Activated B cell treated with CpG ODN at 0.5 μM for 24 hours (primary cell): ENCODE measurements at regions not wholly inside any gene's neighbourhood (a gene's known extent, or its start where the extent isn't known, plus 50 kb on each side); places are given as distances from the start of the nearest gene placed in this dataset.
A peak's percentile ranks its signal among the peaks of the same experiment; 100 is the strongest.

Experiments used
- ATAC-seq: fragments of 200-7000 bp; cut with Tn5 transposase; one replicate; pipeline ENCODE4 v1.10.0; 2021; ENCODE audit warnings: low read depth, mild to moderate bottlenecking, moderate library complexity
- CTCF ChIA-PET: fragments of 350-600 bp; sonication (Branson Sonifier 250); formaldehyde crosslinking; loops from one replicate; lab custom pipeline; 2021; ENCODE audit warnings: antibody characterized with exemption; lab: Charles Lee
- POLR2A ChIA-PET: fragments of 350-600 bp; sonication (Branson Sonifier 250); formaldehyde crosslinking; loops from one replicate; lab custom pipeline; 2021; ENCODE audit warnings: antibody characterized with exemption; lab: Charles Lee
- DNase-seq: peaks from one replicate; pipeline ENCODE4 v3.0.0; 2022
- H3K27ac Mint-ChIP-seq: one replicate; pipeline ENCODE4 v1.8.0; 2020; ENCODE audit warnings: mixed read lengths
- H3K27me3 Mint-ChIP-seq: one replicate; pipeline ENCODE4 v1.8.0; 2021; ENCODE audit warnings: mixed read lengths
- H3K36me3 Mint-ChIP-seq: one replicate; pipeline ENCODE4 v1.8.0; 2021; ENCODE audit warnings: low read depth, mixed read lengths
- H3K4me1 Mint-ChIP-seq: one replicate; pipeline ENCODE4 v1.8.0; 2021; ENCODE audit warnings: mixed read lengths
- H3K4me3 Mint-ChIP-seq: one replicate; pipeline ENCODE4 v1.8.0; 2020; ENCODE audit warnings: mild to moderate bottlenecking, mixed read lengths
- H3K9me3 Mint-ChIP-seq: one replicate; pipeline ENCODE4 v1.8.0; 2020; ENCODE audit warnings: mixed read lengths
- CTCF ChIP-seq: fragments of 200-600 bp; IDR thresholded peaks from one replicate; pipeline ENCODE4 v1.8.0; 2022; ENCODE audit warnings: antibody characterized with exemption, mild to moderate bottlenecking
- intact Hi-C: fragments of 100-400 bp; cut with micrococcal nuclease; formaldehyde crosslinking; loops from one replicate; pipeline ENCODE4 v1.15.1; 2024

- no peak for TF ChIP-seq CTCF
- ChIA-PET POLR2A (no interaction called here), CTCF (no interaction called here)
- ATAC-seq (no peak), DNase-seq (no peak)
- intact Hi-C loops: no loop called here
- Mint-ChIP-seq H3K4me1 (peaks cover 10% of the 10 kb centered on the region), H3K9me3 (no peaks in the 10 kb centered on the region), H3K36me3 (no peaks in the 10 kb centered on the region), H3K4me3 (no peak overlapping the region), H3K27me3 (peaks cover 4% of the 10 kb centered on the region), H3K27ac (no peak overlapping the region)
These were observed 252.4 kb upstream of the RPS6KA3 start for GRCh38 chrX:20519146-20519545.

DNA sequence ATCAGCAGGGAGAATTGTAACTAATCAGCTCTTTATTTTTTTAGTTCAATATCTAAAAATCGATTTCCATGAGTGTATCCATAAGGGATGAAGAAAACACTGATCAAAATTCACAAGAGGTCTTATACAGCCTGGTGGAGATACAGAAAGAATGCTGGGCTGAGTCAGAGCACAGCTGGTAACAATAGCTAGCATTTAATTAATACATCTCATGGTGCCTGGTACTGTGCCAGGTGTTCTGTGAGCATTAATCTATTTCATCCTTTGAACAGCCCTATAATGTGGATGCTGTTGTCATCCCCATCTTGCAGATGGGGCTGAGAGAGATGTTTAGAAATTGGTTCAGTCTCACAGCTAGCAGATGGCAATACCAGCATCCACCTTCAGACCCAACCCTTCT is 250.9 kb upstream of the RPS6KA3 start:
- intact Hi-C loops: loop anchor here (2.0 kb wide), 1 partner anchor 1321 kb away; the partner anchor contains the start of gene MBTPS2
- no peak for ATAC-seq

GRCh38 chrX:20515841-20516461 is 249.2 kb upstream of the RPS6KA3 start:
- ChIA-PET POLR2A (no interaction called here), CTCF (interaction anchor here (1.4 to 1.5 kb wide), 2 partner anchors 11 to 14 kb away, joined by 4 to 6 read pairs; no protein-coding TSS in a partner anchor)
- Mint-ChIP-seq H3K9me3 (no peaks in the 10 kb centered on the region), H3K4me3 (no peak overlapping the region), H3K36me3 (no peaks in the 10 kb centered on the region), H3K27ac (no peak overlapping the region), H3K27me3 (peaks cover 4% of the 10 kb centered on the region), H3K4me1 (peaks cover 10% of the 10 kb centered on the region)
- intact Hi-C loops: loop anchor here (2.0 kb wide), 1 partner anchor 1323 kb away; the partner anchor contains the start of gene MBTPS2
- DNase-seq (no peak), ATAC-seq (peak; percentile 89)
- no peak for TF ChIP-seq CTCF

More for the DNA sequence above, 250.9 kb upstream of the RPS6KA3 start:
- POLR2A ChIA-PET: no interaction called here
- Mint-ChIP-seq H3K27ac (no peak overlapping the region), H3K4me3 (no peak overlapping the region), H3K36me3 (no peaks in the 10 kb centered on the region), H3K4me1 (peaks cover 10% of the 10 kb centered on the region), H3K9me3 (no peaks in the 10 kb centered on the region), H3K27me3 (peaks cover 4% of the 10 kb centered on the region)
- DNase-seq: no peak
- CTCF ChIA-PET: interaction anchor here (1.5 kb wide), 1 partner anchor 9 kb away, joined by 4 read pairs; no protein-coding TSS in a partner anchor
- TF ChIP-seq CTCF: no peak

GRCh38 chrX:20514358-20514757 is 247.6 kb upstream of the RPS6KA3 start:
- H3K27me3 Mint-ChIP-seq: peaks cover 2% of the 10 kb centered on the region
- TF ChIP-seq CTCF: no peak
- no peak overlapping the region for H3K4me3 Mint-ChIP-seq
- ChIA-PET CTCF (no interaction called here), POLR2A (no interaction called here)
- ATAC-seq (no peak), DNase-seq (no peak)
- H3K36me3 Mint-ChIP-seq: no peaks in the 10 kb centered on the region
- H3K9me3 Mint-ChIP-seq: no peaks in the 10 kb centered on the region
- H3K27ac Mint-ChIP-seq: no peak overlapping the region
- intact Hi-C loops: no loop called here
- H3K4me1 Mint-ChIP-seq: peaks cover 10% of the 10 kb centered on the region

- ChIA-PET CTCF (no interaction called here), POLR2A (no interaction called here)
- no peak overlapping the region for H3K27ac Mint-ChIP-seq
- TF ChIP-seq CTCF: no peak
- peaks cover 1% of the 10 kb centered on the region for H3K27me3 Mint-ChIP-seq
- ATAC-seq (no peak), DNase-seq (no peak)
- H3K4me1 Mint-ChIP-seq: peaks cover 10% of the 10 kb centered on the region
- no peak overlapping the region for H3K4me3 Mint-ChIP-seq
- intact Hi-C loops: no loop called here
- no peaks in the 10 kb centered on the region for H3K9me3 Mint-ChIP-seq
- no peaks in the 10 kb centered on the region for H3K36me3 Mint-ChIP-seq
These were observed 246.5 kb upstream of the RPS6KA3 start for GRCh38 chrX:20513185-20513584.
